ENCODE measurements at regions not wholly inside any gene's neighbourhood (a gene's known extent, or its start where the extent isn't known, plus 50 kb on each side); places are given as distances from the start of the nearest gene placed in this dataset.
A peak's percentile ranks its signal among the peaks of the same experiment; 100 is the strongest.

DNA sequence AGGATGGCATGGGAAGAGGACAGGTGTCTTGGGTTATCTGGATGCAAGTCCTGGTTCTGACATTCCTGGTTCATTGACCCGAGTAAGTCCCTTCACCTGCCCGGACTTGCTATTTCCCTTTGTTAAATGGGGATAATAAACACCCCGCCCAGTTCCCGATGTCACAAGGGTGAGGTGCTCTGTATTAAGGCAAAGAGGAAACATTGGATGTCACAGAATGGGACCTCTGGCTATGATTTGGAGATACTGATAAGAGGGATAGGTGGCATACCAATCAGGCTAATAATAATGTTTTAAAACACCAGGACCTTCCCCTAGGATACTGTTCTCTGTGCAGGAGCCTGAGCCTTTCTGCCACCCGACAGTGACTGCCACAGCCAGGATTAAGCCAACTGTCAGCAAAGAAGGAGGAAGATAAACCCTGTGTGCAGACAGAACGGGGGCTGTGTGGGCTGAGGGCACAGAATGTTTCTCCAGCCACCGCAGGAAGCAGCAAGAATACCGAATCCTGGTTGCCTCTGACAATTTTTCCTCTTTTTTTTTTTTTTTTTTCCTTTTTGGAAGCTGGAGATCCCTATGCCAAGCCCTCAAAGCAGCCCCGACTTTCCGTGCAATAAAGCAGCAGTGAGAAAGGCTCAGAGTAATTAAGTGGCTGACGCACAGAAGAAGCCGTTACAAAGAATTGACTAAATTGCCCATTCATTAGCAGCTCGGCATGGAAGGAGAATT, 336.6 kb downstream of the SMAD2 start:
- in situ Hi-C loops (cut with MboI; ENCODE audit: low sequenced_read_pairs), result no loop called here

DNA sequence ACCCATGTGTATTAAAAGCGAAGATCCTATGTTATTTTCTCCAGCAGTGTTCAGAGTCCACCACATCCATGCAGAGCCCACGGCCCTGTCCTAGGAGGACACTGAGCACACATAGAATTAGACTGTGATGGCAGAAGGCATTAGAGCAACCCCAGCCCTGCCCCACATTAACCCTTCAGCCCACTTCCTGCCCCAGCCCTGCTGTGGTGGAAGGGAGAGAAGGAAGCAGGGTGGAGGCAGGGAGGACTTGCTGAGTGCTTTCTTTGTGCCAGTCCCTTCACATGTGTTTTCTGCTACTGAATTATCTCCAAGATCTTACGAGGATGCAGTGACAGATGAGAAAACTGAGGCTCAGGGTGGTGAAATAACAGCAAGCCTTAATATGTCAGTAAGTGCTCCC, 339.0 kb downstream of the SMAD2 start:
- H3K4me3 ChIP-seq, result no peak overlapping the region
- H3K9me3 ChIP-seq, result no peaks in the 10 kb centered on the region
- no peaks in the 10 kb centered on the region for H3K36me3 ChIP-seq (replicated peaks)
- no peak for DNase-seq (ENCODE audit: low spot score in 2 of 2)
- H3K27me3 ChIP-seq (ENCODE audit: low read depth), result peaks cover 11% of the 10 kb centered on the region
- H3K4me1 ChIP-seq, result no peaks in the 10 kb centered on the region
- in situ Hi-C loops (cut with MboI; ENCODE audit: low sequenced_read_pairs), result no loop called here

More for the DNA sequence above, 336.6 kb downstream of the SMAD2 start:
- Histone ChIP-seq H3K4me3 (no peak overlapping the region), H3K36me3 (replicated peaks) (no peaks in the 10 kb centered on the region), H3K9me3 (no peaks in the 10 kb centered on the region), H3K27me3 (ENCODE audit: low read depth) (peaks cover 11% of the 10 kb centered on the region), H3K4me1 (no peaks in the 10 kb centered on the region)
- DNase-seq (ENCODE audit: low spot score in 2 of 2), result no peak

DNA sequence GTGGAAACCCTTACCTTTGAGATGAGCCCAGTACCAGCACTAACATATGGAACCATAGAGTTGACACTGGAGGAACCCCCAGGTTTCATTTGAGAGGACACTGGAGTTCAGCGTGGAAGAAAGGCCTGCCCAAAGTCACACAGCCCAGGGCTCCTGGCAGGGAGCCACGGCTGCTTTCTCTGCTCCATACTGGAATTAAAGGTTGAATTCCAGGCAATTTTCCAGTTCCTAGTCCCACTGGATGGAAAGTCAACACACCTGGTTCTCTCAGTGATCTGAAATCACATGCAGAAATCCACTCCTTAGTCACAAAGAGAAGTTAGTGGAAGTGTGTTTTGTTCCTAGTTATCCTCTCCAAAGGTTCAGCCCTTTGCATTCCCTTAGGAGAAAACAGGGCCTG, 336.1 kb upstream of the SKOR2 start:
- Histone ChIP-seq H3K4me3 (no peak overlapping the region), H3K36me3 (replicated peaks) (no peaks in the 10 kb centered on the region), H3K4me1 (no peaks in the 10 kb centered on the region), H3K9me3 (no peaks in the 10 kb centered on the region), H3K27me3 (ENCODE audit: low read depth) (no peaks in the 10 kb centered on the region; the same call in 1 of the 2 replicates)
- no peak for DNase-seq (ENCODE audit: low spot score in 2 of 2)
- in situ Hi-C loops (cut with MboI; ENCODE audit: low sequenced_read_pairs), result no loop called here

DNA sequence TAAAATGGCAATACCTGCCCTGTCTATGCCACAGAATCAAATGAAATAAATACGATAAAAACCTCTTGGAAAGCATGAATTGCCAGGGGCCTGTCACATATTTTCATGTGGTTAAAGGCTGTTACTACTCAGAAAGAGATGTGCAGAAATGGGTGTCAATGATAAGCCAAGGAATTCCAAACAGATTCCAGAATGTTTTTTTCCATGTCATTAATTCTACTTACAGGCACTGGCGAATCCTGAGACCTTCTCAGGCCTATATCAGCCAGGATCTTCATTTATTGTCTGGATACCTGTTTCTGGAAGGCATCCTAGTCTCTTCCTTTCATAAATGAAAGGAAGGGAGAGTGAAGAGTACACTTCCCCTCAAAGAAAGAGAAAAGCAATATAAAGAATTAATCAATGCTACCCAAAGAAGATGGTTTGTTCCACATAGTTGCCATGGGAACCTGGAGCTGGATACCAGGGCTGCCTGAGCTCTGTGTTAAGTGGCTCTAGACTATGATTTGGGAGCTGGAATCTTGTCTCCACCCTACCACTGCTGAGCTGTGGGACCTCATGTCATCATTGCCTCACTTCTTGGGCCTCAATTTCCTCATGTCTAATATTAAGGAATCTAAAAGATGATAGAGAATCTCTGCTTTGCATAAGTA, 335.1 kb upstream of the SKOR2 start:
- in situ Hi-C loops (cut with MboI; ENCODE audit: low sequenced_read_pairs), result no loop called here
- no peak for DNase-seq (ENCODE audit: low spot score in 2 of 2)
- Histone ChIP-seq H3K9me3 (no peaks in the 10 kb centered on the region), H3K4me1 (no peaks in the 10 kb centered on the region), H3K27me3 (ENCODE audit: low read depth) (no peaks in the 10 kb centered on the region), H3K36me3 (replicated peaks) (no peaks in the 10 kb centered on the region), H3K4me3 (no peak overlapping the region)

DNA sequence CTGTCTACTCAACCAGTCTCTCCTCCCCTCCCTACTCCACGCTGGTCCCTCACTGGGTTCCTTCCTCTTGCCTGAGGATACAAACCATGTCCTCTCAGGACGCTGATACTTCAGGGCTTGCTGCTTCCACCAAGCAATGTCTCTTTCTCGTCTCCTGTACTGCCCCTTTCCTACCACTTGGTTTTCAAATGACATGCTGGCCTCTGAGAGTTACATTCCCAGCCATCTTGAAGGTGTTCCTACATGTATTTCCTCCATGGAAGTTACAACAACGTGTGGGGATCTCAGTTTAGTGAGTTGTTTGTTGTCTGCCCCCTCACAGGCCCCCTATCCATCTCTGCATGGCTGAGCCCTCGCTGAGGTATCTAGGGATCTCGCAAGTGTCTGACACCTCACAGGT, 334.5 kb upstream of the SKOR2 start:
- H3K36me3 ChIP-seq (replicated peaks), result no peaks in the 10 kb centered on the region
- H3K4me3 ChIP-seq, result no peak overlapping the region
- no peak for DNase-seq (ENCODE audit: low spot score in 2 of 2)
- in situ Hi-C loops (cut with MboI; ENCODE audit: low sequenced_read_pairs), result no loop called here
- no peaks in the 10 kb centered on the region for H3K9me3 ChIP-seq
- H3K4me1 ChIP-seq, result no peaks in the 10 kb centered on the region
- H3K27me3 ChIP-seq (ENCODE audit: low read depth), result no peaks in the 10 kb centered on the region

DNA sequence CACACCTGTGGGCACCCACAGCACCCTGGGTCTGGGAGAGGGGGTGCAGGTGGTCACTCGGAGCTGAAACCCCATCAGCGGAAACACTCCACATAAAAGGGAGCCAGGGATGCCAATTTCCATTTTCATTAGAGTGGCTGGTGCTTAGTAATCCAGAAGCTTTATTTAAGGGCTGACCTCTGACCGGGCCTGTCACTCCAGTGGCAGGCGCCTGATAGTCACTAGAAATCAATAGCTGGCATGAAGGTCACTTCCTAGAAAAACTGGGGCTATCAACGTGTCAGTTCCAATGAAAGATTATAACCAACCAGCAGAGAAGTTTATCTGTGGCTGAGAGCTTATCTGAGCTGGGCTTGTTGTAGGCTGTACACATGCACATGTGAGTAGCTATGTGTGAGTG, 333.7 kb upstream of the SKOR2 start:
- H3K4me1 ChIP-seq, result no peaks in the 10 kb centered on the region
- in situ Hi-C loops (cut with MboI; ENCODE audit: low sequenced_read_pairs), result no loop called here

DNA sequence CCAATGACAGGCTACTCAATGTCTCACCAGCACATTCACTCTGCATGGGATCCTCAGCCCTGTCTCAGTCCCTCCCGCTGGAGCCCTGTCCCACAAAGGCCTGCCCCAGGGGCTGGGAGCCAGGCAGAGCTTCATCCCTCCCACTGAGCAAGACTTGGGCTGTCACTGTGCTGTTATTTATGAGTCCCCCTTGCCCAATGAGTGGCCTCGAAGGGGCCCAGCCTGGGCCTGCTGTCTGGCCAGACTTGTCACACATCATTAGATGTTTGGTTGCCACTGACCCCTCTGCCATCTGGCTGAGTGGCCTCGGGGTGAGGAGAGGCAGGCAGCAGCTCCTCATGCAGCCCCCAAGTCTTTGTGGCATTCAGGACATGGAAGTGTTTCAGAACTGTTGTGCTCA, 330.6 kb upstream of the SKOR2 start:
- Histone ChIP-seq H3K36me3 (replicated peaks) (no peaks in the 10 kb centered on the region), H3K4me1 (no peaks in the 10 kb centered on the region), H3K4me3 (no peak overlapping the region), H3K27me3 (ENCODE audit: low read depth) (no peaks in the 10 kb centered on the region), H3K9me3 (no peaks in the 10 kb centered on the region)
- in situ Hi-C loops (cut with MboI; ENCODE audit: low sequenced_read_pairs), result no loop called here
- DNase-seq (ENCODE audit: low spot score in 2 of 2), result no peak

More for the DNA sequence above, 333.7 kb upstream of the SKOR2 start:
- no peak overlapping the region for H3K4me3 ChIP-seq
- H3K27me3 ChIP-seq (ENCODE audit: low read depth), result no peaks in the 10 kb centered on the region
- no peaks in the 10 kb centered on the region for H3K9me3 ChIP-seq
- H3K36me3 ChIP-seq (replicated peaks), result no peaks in the 10 kb centered on the region
- no peak for DNase-seq (ENCODE audit: low spot score in 2 of 2)

DNA sequence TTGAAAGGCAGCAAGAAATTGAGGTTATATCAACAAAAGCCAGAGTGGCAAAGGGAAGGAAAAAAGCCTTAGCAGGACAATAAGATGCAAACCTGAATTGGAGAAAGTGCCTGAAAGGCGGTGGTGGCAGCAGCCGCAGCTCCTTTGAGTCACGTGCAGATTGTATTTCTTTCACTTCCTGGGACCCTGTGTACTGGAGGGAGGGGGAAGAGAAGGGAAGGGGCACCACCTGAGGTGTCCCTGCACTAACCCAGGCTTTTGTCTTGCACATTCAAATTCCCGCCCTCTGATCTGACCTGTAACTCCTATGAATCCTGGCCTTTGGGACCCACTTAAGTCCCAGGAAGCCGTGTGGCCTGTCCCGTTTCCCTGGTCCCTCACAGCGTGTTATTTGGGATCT, 326.1 kb upstream of the SKOR2 start:
- in situ Hi-C loops (cut with MboI; ENCODE audit: low sequenced_read_pairs), result no loop called here
- no peaks in the 10 kb centered on the region for H3K27me3 ChIP-seq (ENCODE audit: low read depth)
- H3K4me3 ChIP-seq, result no peak overlapping the region
- no peaks in the 10 kb centered on the region for H3K4me1 ChIP-seq
- DNase-seq (ENCODE audit: low spot score in 2 of 2), result no peak
- H3K36me3 ChIP-seq (replicated peaks), result no peaks in the 10 kb centered on the region
- no peaks in the 10 kb centered on the region for H3K9me3 ChIP-seq

DNA sequence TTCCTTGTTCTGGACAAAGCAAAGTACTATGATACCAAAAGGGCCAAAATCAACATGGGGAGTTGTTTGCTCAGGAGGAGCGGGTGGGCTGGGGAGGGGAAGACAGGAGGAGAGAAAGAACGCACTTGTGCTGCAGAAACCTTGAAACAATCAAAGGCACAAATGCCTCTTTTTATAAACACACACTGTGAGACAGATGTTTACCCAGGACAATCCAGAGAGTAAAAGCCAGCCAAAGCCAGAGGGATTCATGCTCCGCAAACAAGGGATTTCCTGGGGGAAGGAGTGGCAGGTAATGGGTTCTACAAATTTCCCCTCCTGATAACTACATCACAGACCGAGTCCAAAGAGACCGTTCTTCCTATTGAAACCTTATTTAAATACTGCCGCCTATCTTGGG, 323.5 kb upstream of the SKOR2 start:
- in situ Hi-C loops (cut with MboI; ENCODE audit: low sequenced_read_pairs), result no loop called here
- H3K4me1 ChIP-seq, result no peaks in the 10 kb centered on the region
- no peaks in the 10 kb centered on the region for H3K27me3 ChIP-seq (ENCODE audit: low read depth)
- no peaks in the 10 kb centered on the region for H3K36me3 ChIP-seq (replicated peaks)
- H3K9me3 ChIP-seq, result no peaks in the 10 kb centered on the region
- no peak overlapping the region for H3K4me3 ChIP-seq
- DNase-seq (ENCODE audit: low spot score in 2 of 2), result no peak

DNA sequence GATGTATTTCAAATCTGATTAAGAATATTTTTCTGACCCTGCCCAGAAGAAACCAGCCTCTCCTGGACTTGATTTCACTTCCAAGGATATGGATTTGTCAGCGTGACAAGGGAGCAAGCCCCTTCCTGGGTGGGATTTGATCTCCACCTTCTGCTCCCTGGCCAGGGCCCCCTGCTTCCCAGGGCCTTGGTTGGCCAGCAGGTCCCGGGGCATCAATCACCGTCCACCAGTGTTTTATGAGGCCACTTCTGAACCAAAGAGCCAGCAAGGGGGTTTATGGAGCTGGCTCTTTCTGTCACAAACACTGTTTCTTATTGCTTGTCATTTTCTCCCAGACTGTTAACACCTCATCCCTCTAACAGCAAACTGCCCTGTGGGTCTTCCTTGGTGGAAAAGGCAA, 320.5 kb upstream of the SKOR2 start:
- H3K4me1 ChIP-seq, result no peaks in the 10 kb centered on the region
- H3K9me3 ChIP-seq, result no peaks in the 10 kb centered on the region
- H3K4me3 ChIP-seq, result no peak overlapping the region
- no peaks in the 10 kb centered on the region for H3K27me3 ChIP-seq (ENCODE audit: low read depth)
- in situ Hi-C loops (cut with MboI; ENCODE audit: low sequenced_read_pairs), result no loop called here
- H3K36me3 ChIP-seq (replicated peaks), result no peaks in the 10 kb centered on the region
- DNase-seq (ENCODE audit: low spot score in 2 of 2), result no peak

DNA sequence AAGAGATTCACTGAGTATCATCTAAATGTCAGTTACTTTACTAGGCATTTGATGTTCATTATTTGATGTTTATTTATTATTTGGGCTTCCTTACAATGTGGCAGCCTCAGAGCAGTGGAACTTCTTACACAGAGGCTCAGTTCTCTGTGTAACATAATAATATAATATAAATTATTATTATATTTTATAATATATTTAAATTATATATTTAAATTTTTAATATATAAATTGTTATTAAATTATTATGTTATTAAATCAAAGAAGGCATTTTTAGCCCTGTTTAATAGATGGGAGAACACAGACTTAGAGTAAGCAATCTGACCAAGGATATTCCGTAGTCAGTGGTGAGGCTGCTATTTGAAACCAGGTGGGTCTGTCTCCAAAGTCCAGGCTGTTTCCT, 315.3 kb upstream of the SKOR2 start:
- H3K4me1 ChIP-seq, result no peaks in the 10 kb centered on the region
- H3K27me3 ChIP-seq (ENCODE audit: low read depth), result no peaks in the 10 kb centered on the region
- no peak for DNase-seq (ENCODE audit: low spot score in 2 of 2)
- H3K4me3 ChIP-seq, result no peak overlapping the region
- no peaks in the 10 kb centered on the region for H3K36me3 ChIP-seq (replicated peaks)
- in situ Hi-C loops (cut with MboI; ENCODE audit: low sequenced_read_pairs), result no loop called here
- H3K9me3 ChIP-seq, result no peaks in the 10 kb centered on the region

DNA sequence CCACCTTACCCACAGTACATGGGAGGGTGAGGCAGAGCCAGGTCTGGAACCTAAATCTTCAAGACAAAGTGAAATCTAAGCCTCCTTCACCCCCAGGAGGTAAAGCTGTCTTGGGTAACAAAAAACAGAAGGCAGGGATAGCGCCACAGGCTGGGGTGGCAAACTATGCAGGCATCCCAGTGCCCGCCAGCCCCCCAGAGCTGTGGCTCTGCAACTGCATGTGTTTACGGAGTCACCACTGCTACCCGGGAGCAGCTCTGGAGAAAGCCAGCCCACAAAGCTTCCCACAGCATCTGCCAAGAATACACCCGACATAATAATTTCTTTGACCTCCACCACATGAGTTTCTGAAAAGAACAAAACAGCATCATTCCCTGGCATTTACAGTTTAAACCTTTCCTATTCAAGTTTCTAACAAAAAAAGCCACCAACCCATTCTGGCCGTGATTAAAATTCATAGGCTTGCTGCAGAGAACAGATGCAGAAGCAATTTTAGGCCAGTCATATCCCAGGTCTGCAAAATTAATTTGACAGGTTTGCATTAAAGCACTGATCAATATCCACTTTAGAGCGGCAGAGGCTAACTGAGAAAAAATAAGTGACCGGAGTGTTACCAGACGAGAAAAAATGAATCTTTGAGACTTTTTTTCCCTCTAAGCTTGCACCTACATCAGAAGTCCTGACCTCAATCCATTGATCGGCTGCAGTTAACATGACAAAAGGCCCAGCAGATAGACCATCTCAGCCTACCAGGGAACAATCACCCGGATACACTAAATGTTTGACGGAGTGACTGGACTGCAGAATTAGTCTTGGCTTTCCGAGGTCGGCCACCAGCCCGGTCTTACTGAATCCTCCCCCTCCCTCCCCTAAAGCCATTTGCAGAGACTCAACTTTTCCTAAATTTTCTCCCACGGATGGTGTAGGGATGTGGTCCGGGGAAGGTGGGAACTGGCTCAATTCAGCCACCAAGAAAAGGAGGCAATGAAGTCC, 309.6 kb upstream of the SKOR2 start:
- in situ Hi-C loops (cut with MboI; ENCODE audit: low sequenced_read_pairs), result no loop called here
- peak; percentile 17 to 29 for DNase-seq (ENCODE audit: low spot score in 2 of 2)

DNA sequence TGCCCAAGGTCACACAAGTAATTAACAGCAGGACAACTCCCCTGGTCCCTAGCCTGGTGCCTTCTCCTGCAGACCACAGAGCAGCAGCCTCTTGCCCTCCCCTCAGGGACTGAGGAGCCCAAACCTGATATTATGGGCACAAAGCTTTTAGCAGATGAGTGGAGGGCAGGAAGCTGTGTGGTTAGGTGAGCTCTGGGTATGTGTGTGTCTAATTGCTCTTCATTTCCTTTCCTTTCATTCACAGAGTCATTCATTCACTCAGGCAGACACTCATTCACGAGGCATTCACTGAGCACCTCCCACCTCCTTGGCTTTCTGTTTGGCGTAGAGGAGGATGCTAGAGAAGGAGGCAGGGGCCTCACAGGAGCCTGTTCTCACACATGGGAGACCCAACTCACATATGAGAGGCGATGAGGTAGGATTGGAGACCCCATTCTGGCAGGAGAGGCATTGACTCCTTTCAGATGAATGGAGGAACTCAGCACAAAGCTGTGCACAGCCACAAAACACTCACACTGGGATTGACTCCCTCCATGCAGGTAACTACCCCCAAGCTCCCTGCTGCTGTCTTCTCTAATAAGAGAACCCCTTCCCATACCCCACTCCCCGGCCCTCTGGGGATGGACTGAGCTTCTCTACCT, 306.8 kb upstream of the SKOR2 start:
- Histone ChIP-seq H3K36me3 (replicated peaks) (no peaks in the 10 kb centered on the region), H3K27me3 (ENCODE audit: low read depth) (peaks cover 3% of the 10 kb centered on the region; the same call in 1 of the 2 replicates), H3K4me3 (no peak overlapping the region), H3K9me3 (no peaks in the 10 kb centered on the region), H3K4me1 (no peaks in the 10 kb centered on the region)
- in situ Hi-C loops (cut with MboI; ENCODE audit: low sequenced_read_pairs), result no loop called here
- no peak for DNase-seq (ENCODE audit: low spot score in 2 of 2)

More for the DNA sequence above, 309.6 kb upstream of the SKOR2 start:
- no peaks in the 10 kb centered on the region for H3K36me3 ChIP-seq (replicated peaks)
- H3K4me3 ChIP-seq, result no peak overlapping the region
- no peaks in the 10 kb centered on the region for H3K9me3 ChIP-seq
- peaks cover 3% of the 10 kb centered on the region; the same call in 1 of the 2 replicates for H3K27me3 ChIP-seq (ENCODE audit: low read depth)
- no peaks in the 10 kb centered on the region for H3K4me1 ChIP-seq

Measured in HAP-1 (cell line).